ENCODE measurements at regions not wholly inside any gene's neighbourhood (a gene's known extent, or its start where the extent isn't known, plus 50 kb on each side); places are given as distances from the start of the nearest gene placed in this dataset.

DNA sequence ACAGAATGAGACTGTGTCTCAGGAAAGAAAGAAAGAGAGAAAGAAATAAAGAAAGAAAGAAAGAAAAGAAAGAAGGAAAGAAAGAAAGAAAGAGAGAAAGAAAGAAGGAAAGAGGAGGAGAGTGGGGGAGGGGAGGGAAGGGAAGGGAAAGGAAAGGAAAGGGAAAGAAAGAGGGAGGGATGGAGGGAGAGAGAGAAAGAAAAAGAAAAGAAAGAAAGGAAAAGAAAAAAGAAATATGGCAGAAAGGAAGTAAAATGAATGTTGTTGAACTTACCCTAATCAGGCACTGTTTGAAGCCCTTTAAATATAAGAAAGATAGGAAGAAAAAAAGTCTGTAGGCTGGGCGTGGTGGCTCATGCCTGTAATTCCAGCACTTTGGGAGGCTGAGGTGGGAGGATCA lies 276.1 kb downstream of the INSC start:
- no peak for TF ChIP-seq CTCF (IDR thresholded peaks at IDR 0.05)
- no peak for TF ChIP-seq POLR2A (IDR thresholded peaks at IDR 0.05)
